Keratinocyte (primary cell): ENCODE measurements at regions not wholly inside any gene's neighbourhood (a gene's known extent, or its start where the extent isn't known, plus 50 kb on each side); places are given as distances from the start of the nearest gene placed in this dataset.

Source experiments
- EZH2 ChIP-seq: IDR thresholded peaks from one replicate; pipeline ENCODE4 v1.6.1; 2012; ENCODE audit warnings: inconsistent platforms, mild to moderate bottlenecking, low read length, moderate library complexity
- TF ChIP-seq, protein P1 (sequence below), 3 experiments: IDR thresholded peaks in 1 of 3; conservative IDR thresholded peaks in 1 of 3; optimal IDR thresholded peaks in 1 of 3; 2 replicates in 2 of 3; 3 replicates in 1 of 3; pipeline versions ENCODE3 to v1.5.1; 2011; ENCODE audit warnings: low read length in 3 of 3, mild to moderate bottlenecking in 3 of 3, moderate library complexity in 2 of 3, control low read depth in 1 of 3, inconsistent platforms in 1 of 3; ENCODE audit not compliant: insufficient read depth in 2 of 3; ENCODE audit errors: extremely low read depth in 1 of 3

DNA sequence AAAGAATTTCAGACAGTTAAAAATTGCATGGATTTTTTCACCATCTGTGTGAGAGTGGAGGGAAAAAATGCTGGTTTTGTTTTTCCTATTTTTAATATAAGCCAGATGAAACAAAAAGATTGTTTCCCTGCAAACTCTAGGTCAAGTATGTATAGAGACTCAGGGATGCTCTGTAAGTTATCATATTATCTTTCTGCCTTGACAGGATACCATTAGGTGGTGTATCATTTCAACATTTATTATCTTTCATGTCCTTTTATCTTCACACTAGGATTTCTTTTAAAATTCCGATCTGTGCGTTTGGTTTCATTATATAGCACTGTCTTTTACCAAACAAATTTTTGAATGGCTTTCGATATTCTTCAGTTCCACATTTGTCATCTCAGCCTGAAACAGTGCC lies 225.3 kb downstream of the EN1 start:
- TF ChIP-seq, protein P1, sequence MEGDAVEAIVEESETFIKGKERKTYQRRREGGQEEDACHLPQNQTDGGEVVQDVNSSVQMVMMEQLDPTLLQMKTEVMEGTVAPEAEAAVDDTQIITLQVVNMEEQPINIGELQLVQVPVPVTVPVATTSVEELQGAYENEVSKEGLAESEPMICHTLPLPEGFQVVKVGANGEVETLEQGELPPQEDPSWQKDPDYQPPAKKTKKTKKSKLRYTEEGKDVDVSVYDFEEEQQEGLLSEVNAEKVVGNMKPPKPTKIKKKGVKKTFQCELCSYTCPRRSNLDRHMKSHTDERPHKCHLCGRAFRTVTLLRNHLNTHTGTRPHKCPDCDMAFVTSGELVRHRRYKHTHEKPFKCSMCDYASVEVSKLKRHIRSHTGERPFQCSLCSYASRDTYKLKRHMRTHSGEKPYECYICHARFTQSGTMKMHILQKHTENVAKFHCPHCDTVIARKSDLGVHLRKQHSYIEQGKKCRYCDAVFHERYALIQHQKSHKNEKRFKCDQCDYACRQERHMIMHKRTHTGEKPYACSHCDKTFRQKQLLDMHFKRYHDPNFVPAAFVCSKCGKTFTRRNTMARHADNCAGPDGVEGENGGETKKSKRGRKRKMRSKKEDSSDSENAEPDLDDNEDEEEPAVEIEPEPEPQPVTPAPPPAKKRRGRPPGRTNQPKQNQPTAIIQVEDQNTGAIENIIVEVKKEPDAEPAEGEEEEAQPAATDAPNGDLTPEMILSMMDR (optimal IDR thresholded peaks at IDR 0.05 in 1 of 3, IDR thresholded peaks at IDR 0.05 in 1 of 3, conservative IDR thresholded peaks at IDR 0.05 in 1 of 3; ENCODE audit: extremely low read depth in 1 of 3, insufficient read depth in 2 of 3, low read length in 3 of 3) = no peak
- TF ChIP-seq EZH2 = no peak
